ENCODE measurements at regions not wholly inside any gene's neighbourhood (a gene's known extent, or its start where the extent isn't known, plus 50 kb on each side); places are given as distances from the start of the nearest gene placed in this dataset.

GRCh38 chr4:79132826-79133225 lies 193.0 kb downstream of the NAA11 start:
- TF ChIP-seq CTCF (IDR thresholded peaks at IDR 0.05) = no peak
- no peak for TF ChIP-seq POLR2AphosphoS5 (IDR thresholded peaks at IDR 0.05; ENCODE audit: low read depth, low read length)

Data from Panc1 (cell line).